H7 (cell line): ENCODE measurements at regions not wholly inside any gene's neighbourhood (a gene's known extent, or its start where the extent isn't known, plus 50 kb on each side); places are given as distances from the start of the nearest gene placed in this dataset.
"Not testable (repeated sequence)": the region's sequence is repeated elsewhere in the genome, so short reads cannot be mapped to it uniquely, and the experiment has no call there.

Experiments
- DNase-seq: peaks from one replicate; pipeline ENCODE4 v3.0.0; 2012
- H3K27me3 ChIP-seq: 2 replicates; pipeline ENCODE4 v1.6.0; 2011; ENCODE audit warnings: mild to moderate bottlenecking, low read length; ENCODE audit not compliant: control insufficient read depth, insufficient read depth
- H3K36me3 ChIP-seq: replicated peaks from 2 replicates; pipeline ENCODE4 v1.5.1; 2011; ENCODE audit warnings: low read length; ENCODE audit not compliant: control insufficient read depth, insufficient read depth
- H3K4me3 ChIP-seq: 2 replicates; pipeline ENCODE4 v1.5.1; 2011; ENCODE audit warnings: low read depth, mild to moderate bottlenecking, control low read depth, low read length, moderate library complexity; ENCODE audit not compliant: insufficient read depth

DNA sequence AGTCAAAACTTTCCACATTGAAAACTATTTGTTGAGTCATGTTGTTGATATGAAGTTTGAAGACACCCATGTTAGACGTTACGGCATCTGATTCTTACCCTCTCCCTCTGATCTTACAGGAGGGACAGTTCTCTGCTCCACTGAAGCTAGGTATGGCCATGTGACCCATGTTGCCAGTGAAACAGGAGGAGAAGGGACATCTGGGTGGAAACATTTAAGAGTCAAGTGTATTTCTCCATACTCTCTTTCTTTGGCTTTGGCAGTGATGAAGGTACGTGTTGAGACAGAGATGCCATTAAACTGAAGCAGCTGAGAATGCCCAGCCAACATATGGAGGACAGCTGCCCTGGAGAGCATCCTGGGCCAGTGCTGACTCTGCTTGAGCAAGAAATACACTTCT is 198.4 kb upstream of the PTGFR start:
- DNase-seq = no peak
- Histone ChIP-seq H3K36me3 (no peaks in the 10 kb centered on the region), H3K4me3 (no peak overlapping the region), H3K27me3 (peaks cover 2% of the 10 kb centered on the region; the same call in 1 of the 2 replicates)

DNA sequence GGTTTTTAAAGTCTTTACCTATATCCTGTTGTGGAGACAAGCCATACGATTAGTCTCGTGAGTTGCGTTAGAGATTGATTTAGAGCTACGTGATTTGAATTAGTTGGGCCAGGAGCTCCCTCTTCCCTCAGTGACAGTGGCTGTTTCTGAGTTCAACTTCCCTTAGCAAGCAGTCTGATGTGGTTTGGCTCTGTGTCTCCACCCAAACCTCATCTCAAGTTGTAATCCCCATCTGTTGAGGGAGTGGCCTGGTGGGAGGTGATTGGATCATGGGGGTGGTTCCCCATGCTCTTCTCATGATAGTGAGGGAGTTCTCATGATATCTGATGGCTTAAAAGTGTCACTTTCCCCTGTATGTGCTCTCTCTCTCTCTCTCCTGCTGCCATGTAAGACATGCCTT is 192.9 kb upstream of the PTGFR start:
- DNase-seq = no peak
- H3K36me3 ChIP-seq = no peaks in the 10 kb centered on the region
- H3K27me3 ChIP-seq = peaks cover 1% of the 10 kb centered on the region; the same call in 1 of the 2 replicates
- H3K4me3 ChIP-seq = no peak overlapping the region

DNA sequence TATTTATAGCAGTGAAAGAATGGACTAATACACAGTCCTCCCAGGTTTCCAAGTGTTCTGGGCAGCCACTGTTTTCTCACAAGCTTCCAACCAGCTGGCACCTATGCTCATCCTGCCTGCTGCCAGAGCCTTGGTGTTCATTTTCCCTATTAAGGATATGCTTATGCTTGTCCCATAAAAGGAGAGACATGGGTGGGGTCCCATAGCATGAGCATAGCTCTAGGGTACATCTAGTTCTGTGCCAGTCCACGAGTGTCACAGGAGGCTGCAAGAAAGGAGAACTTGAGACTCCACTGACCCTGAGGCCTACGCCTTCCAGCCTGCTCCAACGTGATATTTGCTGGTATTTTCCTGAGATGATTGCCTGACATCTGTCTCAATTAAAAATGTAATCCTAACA is 192.4 kb upstream of the PTGFR start:
- no peaks in the 10 kb centered on the region for H3K36me3 ChIP-seq
- no peak overlapping the region for H3K4me3 ChIP-seq
- H3K27me3 ChIP-seq = peaks cover 1% of the 10 kb centered on the region; the same call in 1 of the 2 replicates
- no peak for DNase-seq

DNA sequence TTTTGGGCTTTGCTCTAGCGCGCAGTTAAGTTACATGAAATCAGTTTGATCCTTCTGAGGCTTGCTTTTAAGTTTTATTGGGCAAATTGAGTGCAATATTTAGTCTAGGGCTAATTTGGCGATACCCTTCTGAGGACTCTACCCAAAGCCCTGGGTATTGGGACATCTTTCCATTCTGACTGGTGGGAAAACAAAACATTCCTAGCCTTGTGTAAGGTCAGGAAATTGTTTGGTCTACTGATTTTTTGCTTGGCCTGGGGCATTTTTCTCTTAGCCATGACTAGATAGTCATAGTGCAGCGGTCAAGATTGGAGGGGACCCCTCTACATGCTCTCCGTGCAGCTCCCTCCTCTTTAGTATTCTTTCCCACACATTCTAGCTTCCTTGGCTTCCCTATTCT is 189.6 kb upstream of the PTGFR start:
- Histone ChIP-seq H3K27me3 (peaks cover 1% of the 10 kb centered on the region; the same call in 1 of the 2 replicates), H3K36me3 (no peaks in the 10 kb centered on the region), H3K4me3 (no peak overlapping the region)
- no peak for DNase-seq

DNA sequence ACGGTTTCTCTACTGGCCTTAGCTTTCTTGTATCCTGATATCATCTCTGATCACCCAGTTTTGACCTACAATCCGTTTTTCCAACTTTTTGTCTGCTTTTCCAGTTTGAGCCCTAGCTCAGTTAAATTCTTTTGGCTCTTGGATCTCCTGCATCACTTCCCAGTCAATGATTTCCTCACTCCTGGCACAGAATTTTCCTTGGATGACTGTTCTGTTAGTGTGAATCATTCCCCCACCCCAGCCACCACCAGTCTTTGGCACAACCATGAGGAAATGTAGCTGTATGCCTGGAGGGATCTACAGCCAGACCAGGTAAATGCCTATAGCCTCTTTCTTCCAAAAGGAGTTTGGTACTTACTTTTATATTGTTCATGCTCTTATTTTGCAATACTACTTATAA is 187.2 kb upstream of the PTGFR start:
- H3K4me3 ChIP-seq = no peak overlapping the region
- H3K27me3 ChIP-seq = peaks cover 1% of the 10 kb centered on the region; the same call in 1 of the 2 replicates
- no peaks in the 10 kb centered on the region for H3K36me3 ChIP-seq
- DNase-seq = no peak

DNA sequence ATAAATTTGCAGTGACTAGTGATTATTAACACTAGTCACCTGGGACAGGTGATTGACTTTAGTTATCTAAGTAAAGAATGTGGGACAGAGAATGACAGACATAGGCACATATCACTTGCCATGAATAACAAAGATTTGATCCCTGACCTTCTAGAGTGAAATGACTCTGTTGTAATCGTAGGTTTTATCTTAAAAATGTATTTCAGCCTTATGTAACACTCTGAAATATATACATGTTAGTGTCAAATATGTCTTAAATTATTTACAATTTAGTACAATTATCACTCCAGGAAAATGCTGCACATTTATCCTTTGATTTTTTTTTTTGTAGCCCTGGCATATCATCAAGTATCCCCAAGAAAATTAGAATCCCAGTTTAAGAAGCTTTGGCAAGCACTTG is 186.4 kb upstream of the PTGFR start:
- Histone ChIP-seq H3K4me3 (no peak overlapping the region), H3K36me3 (no peaks in the 10 kb centered on the region)

DNA sequence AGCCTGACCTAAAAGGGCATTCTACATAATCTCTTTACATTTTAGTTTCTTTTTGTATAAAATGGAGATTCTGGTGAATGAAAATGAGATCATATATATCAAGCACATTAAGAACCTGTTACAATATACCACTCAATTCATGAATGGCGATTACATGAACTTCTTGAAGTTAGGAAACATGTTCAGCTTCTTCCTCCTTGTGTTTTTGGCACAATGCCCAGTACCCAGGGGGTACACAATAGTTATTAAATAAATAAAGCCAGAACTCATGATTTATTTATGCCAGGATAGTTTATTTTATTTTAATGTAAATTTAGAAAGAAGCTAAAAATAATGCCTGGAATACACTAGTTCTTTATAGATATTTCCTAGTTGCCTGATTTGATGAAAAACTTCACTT is 186.0 kb upstream of the PTGFR start:
- Histone ChIP-seq H3K27me3 (peaks cover 1% of the 10 kb centered on the region; the same call in 1 of the 2 replicates), H3K4me3 (no peak overlapping the region), H3K36me3 (no peaks in the 10 kb centered on the region)
- no peak for DNase-seq

More for the DNA sequence above, 186.4 kb upstream of the PTGFR start:
- no peak for DNase-seq
- peaks cover 1% of the 10 kb centered on the region; the same call in 1 of the 2 replicates for H3K27me3 ChIP-seq

DNA sequence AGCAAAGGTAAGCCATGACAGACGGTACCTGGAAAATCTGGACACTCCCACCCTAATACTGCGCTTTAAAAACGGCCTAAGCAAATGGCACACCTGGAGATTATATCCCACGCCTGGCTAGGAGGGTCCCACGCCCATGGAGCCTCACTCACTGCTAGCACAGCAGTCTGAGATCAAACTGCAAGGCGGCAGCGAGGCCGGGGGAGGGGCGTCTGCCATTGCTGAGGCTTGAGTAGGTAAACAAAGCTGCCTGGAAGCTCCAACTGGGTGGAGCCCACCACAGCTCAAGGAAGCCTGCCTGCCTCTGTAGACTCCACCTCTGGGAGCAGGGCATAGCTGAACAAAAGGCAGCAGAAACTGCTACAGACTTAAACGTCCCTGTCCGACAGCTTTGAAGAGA is 180.5 kb upstream of the PTGFR start:
- DNase-seq = not testable (repeated sequence)

DNA sequence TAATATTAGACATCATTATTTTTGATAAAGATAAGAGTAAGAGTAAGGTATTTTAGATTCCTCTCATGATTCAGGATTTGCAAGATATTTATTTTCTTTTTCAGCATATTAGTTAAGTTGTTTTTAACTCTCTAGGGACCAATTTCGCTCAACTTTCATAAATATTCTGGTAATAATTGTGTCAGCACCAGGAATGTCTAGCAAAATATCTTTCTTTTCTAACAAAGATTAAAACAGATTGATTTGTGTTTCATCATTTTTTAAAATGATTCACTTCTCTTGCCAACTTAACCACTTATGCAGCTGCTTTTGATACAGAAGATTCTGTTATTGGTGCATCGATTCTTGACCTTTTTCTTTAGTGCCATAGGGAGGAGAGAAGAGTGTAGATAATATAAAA is 172.8 kb upstream of the PTGFR start:
- Histone ChIP-seq H3K36me3 (no peaks in the 10 kb centered on the region), H3K27me3 (peaks cover 5% of the 10 kb centered on the region; the same call in 1 of the 2 replicates), H3K4me3 (no peak overlapping the region)
- no peak for DNase-seq

More for the DNA sequence above, 180.5 kb upstream of the PTGFR start:
- not testable (repeated sequence) for H3K36me3 ChIP-seq, H3K4me3 ChIP-seq, H3K27me3 ChIP-seq

DNA sequence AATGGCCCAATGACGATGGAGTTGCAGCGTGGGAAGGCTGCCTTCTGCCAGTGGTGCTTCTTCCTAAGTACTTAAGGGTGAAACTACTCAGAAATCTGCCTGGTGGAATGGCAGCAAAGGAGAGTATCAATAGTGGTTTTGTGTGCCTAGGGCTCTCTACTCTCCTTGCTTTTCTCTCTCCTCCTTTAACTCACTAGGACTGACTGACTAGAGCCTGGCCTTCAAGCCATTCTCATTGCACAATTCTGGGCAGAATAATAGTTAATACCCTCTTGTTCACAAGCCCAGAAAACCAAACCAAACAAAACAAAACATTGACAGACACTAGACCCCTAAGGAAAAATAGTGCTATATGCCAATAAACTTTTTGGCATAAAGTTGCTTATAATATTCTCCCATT is 171.2 kb upstream of the PTGFR start:
- no peak overlapping the region for H3K4me3 ChIP-seq
- no peak for DNase-seq
- H3K27me3 ChIP-seq = peaks cover 7% of the 10 kb centered on the region; the same call in 1 of the 2 replicates
- no peaks in the 10 kb centered on the region for H3K36me3 ChIP-seq

DNA sequence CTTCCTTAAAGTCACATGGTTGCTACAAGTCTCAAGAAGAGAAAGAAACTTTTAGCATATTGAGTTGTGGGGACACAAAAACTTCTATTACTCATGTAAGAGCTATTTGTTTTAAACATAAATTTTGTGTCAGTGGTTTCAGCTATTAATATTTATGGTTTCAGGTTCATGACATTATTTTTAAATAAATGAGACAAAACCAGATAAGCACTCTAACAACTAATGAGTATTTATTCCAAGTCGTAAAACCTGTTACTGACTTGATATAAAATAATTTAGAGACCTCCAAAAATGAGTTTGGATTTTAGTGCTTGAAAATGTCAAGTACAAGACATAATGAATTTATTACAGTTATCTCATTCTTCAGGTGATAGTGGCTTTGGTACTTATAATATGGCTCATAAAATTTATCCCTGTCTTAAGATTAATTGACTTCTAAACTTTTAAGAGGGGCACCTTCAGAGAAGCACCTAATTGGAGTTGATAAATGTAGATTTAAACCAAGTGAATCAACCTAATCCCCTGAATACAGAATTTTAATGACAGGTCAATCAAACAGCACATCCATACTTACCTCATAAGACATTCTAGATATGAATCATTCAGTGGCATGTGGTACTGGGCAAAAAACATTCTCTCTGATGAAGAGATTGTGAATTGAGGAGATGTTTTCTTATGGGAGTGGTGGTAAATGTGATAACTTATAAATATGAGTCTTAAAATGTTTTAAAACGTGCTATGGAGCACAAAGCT is 167.7 kb upstream of the PTGFR start:
- H3K27me3 ChIP-seq = peaks cover 7% of the 10 kb centered on the region; the same call in 1 of the 2 replicates
- H3K4me3 ChIP-seq = no peak overlapping the region
- DNase-seq = no peak
- H3K36me3 ChIP-seq = no peaks in the 10 kb centered on the region

DNA sequence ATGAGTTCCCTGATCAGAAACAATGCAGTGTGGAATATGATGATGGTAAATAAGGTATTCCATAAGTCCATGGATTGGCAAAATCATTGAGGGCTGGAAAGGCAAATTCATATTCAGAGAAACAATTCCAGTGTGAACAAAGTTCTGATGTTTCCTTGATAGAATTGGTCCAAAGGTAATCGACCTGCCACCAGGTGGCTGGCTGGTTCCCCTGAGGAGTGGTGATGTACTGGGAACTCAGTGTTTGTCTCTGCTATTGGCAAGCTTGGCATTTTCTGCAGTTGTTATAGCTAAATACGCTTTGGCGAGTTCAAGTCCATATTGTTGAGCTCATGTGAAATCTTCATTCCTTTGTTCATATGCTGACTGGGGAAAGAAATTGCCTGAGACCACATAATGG is 165.5 kb upstream of the PTGFR start:
- Histone ChIP-seq H3K36me3 (no peaks in the 10 kb centered on the region), H3K27me3 (peaks cover 2% of the 10 kb centered on the region; the same call in 1 of the 2 replicates), H3K4me3 (no peak overlapping the region)
- DNase-seq = no peak

DNA sequence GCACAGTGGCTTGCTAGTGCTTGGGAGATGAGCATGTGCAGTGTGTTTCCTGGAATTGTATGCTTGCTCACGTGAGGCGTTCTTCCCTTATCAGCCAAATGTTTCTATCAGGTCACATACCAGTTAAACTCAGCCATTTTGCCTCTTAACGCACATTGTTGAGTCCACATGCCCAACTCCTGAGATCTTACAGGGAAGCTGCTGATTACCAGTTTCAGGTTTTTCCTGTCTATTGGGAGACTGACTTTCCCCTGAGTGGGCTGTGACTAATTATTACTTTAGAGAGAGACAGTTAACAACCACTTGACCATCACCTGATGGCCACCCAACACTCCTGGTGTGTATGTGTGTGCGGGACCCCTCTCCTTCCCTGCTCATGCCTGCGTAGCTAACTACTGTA is 161.3 kb upstream of the PTGFR start:
- Histone ChIP-seq H3K27me3 (no peaks in the 10 kb centered on the region; the same call in 1 of the 2 replicates), H3K4me3 (no peak overlapping the region), H3K36me3 (no peaks in the 10 kb centered on the region)
- DNase-seq = no peak

DNA sequence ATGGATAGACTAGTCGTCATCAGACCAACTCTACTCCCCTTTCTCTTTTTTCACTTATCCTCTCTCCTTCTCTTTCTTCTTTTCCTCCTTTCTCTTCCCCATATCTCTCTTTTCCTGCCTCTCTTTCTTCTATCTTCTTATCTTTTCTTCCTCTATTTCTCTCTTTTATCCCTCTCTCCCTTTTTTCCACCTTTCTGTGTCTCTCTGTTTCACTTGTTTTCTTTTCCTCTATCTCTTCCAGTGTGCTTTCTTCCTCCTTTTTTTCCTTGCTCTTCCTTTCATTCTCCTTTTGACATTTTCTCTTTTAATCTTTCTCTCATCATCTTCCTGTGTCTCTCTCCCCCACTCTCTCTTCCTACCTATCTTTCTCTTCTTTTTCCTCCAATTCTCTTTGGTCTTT is 159.0 kb upstream of the PTGFR start:
- H3K36me3 ChIP-seq = no peaks in the 10 kb centered on the region
- H3K4me3 ChIP-seq = no peak overlapping the region
- no peaks in the 10 kb centered on the region; the same call in 1 of the 2 replicates for H3K27me3 ChIP-seq
- no peak for DNase-seq

DNA sequence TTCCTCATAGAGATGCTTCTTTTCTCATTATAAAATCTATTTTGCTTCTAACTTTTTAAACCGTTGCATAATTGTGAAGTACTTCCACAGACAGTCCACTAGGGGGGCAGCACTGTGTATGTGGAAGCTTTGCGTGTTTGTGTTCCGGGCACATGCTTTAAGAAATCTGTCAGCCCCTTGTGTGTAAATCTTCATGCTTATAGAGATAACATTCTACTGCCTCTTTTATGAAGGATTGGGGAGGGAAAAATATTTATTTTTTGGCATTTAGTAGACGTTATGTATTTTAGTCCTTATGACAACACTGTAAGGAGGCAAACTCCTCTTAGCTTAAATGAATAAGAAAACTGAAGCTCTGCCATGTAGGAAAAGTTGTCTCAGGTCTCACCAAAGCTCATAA is 157.3 kb upstream of the PTGFR start:
- no peaks in the 10 kb centered on the region for H3K36me3 ChIP-seq
- no peaks in the 10 kb centered on the region; the same call in 1 of the 2 replicates for H3K27me3 ChIP-seq
- H3K4me3 ChIP-seq = no peak overlapping the region
- no peak for DNase-seq
